SK-N-SH treated with all-trans-retinoic acid at 6 μM for 48 hours (cell line): ENCODE measurements at regions not wholly inside any gene's neighbourhood (a gene's known extent, or its start where the extent isn't known, plus 50 kb on each side); places are given as distances from the start of the nearest gene placed in this dataset.

ENCODE experiments used
- ATAC-seq: fragments of 200-7000 bp; cut with Tn5 transposase; 3 replicates; pipeline ENCODE4 v1.9.1; 2020; ENCODE audit warnings: mild to moderate bottlenecking, moderate library complexity
- ARNTL ChIP-seq: fragments of 450-650 bp; formaldehyde crosslinking; IDR thresholded peaks from 2 replicates; pipeline ENCODE4 v1.5.0; 2020; ENCODE audit warnings: low read depth, mild to moderate bottlenecking, moderate library complexity, borderline replicate concordance
- BACH2 ChIP-seq: fragments of 250-450 bp; sonication (Bioruptor Pico); IDR thresholded peaks from 2 replicates; pipeline ENCODE4 v1.9.0; 2021; ENCODE audit warnings: mild to moderate bottlenecking, borderline replicate concordance
- CSDC2 ChIP-seq: fragments of 250-450 bp; sonication (Bioruptor Pico); IDR thresholded peaks from 2 replicates; pipeline ENCODE4 v1.5.0; 2020; ENCODE audit warnings: mild to moderate bottlenecking, moderate library complexity
- ESRRG ChIP-seq: fragments of 250-450 bp; sonication (Bioruptor Pico); IDR thresholded peaks from 2 replicates; pipeline ENCODE4 v1.6.1; 2021; ENCODE audit warnings: mild to moderate bottlenecking
- GLIS3 ChIP-seq: fragments of 250-450 bp; sonication (Bioruptor Pico); IDR thresholded peaks from 2 replicates; pipeline ENCODE4 v1.5.0; 2020; ENCODE audit warnings: mild to moderate bottlenecking, moderate library complexity
- ISL1 ChIP-seq: fragments of 250-450 bp; sonication (Bioruptor Pico); IDR thresholded peaks from 2 replicates; pipeline ENCODE4 v2.1.2; 2022; ENCODE audit warnings: mild to moderate bottlenecking, moderate library complexity
- OSR1 ChIP-seq: fragments of 250-450 bp; sonication (Bioruptor Pico); IDR thresholded peaks from 2 replicates; pipeline ENCODE4 v1.8.0; 2022; ENCODE audit warnings: moderate library complexity, mild to moderate bottlenecking, inconsistent platforms
- RARB ChIP-seq: fragments of 250-450 bp; sonication (Bioruptor Pico); IDR thresholded peaks from 2 replicates; pipeline ENCODE4 v1.8.0; 2021; ENCODE audit warnings: mild to moderate bottlenecking, moderate library complexity
- SNAI2 ChIP-seq: fragments of 250-450 bp; sonication (Bioruptor Pico); IDR thresholded peaks from 2 replicates; pipeline ENCODE4 v1.5.0; 2020; ENCODE audit warnings: mild to moderate bottlenecking, moderate library complexity
- TCF4 ChIP-seq: fragments of 250-450 bp; sonication (Bioruptor Pico); IDR thresholded peaks from 2 replicates; pipeline ENCODE4 v1.8.0; 2021; ENCODE audit warnings: mild to moderate bottlenecking, moderate library complexity, borderline replicate concordance
- TOX ChIP-seq: fragments of 250-450 bp; sonication (Bioruptor Pico); IDR thresholded peaks from 2 replicates; pipeline ENCODE4 v1.8.0; 2021; ENCODE audit warnings: mild to moderate bottlenecking, moderate library complexity, borderline replicate concordance
- ZFP3 ChIP-seq: fragments of 250-450 bp; sonication (Bioruptor Pico); IDR thresholded peaks from 2 replicates; pipeline ENCODE4 v1.5.0; 2020; ENCODE audit warnings: mild to moderate bottlenecking, moderate library complexity
- ZFP30 ChIP-seq: fragments of 450-650 bp; formaldehyde crosslinking; IDR thresholded peaks from 2 replicates; pipeline ENCODE4 v1.5.0; 2022; ENCODE audit warnings: mild to moderate bottlenecking, moderate library complexity
- ZNF565 ChIP-seq: fragments of 450-650 bp; formaldehyde crosslinking; conservative IDR thresholded peaks from 2 replicates; pipeline ENCODE4 v1.5.0; 2020; ENCODE audit warnings: low read depth, mild to moderate bottlenecking, moderate library complexity
- ZNF8 ChIP-seq: fragments of 450-650 bp; formaldehyde crosslinking; IDR thresholded peaks from 2 replicates; pipeline ENCODE4 v1.5.0; 2020; ENCODE audit warnings: mild to moderate bottlenecking, moderate library complexity
- TF ChIP-seq, protein P1 (sequence below): fragments of 250-450 bp; sonication (Bioruptor Pico); IDR thresholded peaks from 2 replicates; pipeline ENCODE4 v1.8.0; 2021; ENCODE audit warnings: low read depth, mild to moderate bottlenecking, moderate library complexity, borderline replicate concordance
- TF ChIP-seq, protein P2 (sequence below): fragments of 250-450 bp; sonication (Bioruptor Pico); IDR thresholded peaks from 2 replicates; pipeline ENCODE4 v1.5.1; 2021; ENCODE audit warnings: mild to moderate bottlenecking, moderate library complexity
- TF ChIP-seq, protein P3 (sequence below): fragments of 250-450 bp; sonication (Bioruptor Pico); IDR thresholded peaks from 2 replicates; pipeline ENCODE4 v1.8.0; 2020; ENCODE audit warnings: mild to moderate bottlenecking, moderate library complexity, borderline replicate concordance
- TF ChIP-seq, protein P4 (sequence below): fragments of 250-450 bp; sonication (Bioruptor Pico); IDR thresholded peaks from 2 replicates; pipeline ENCODE4 v1.5.1; 2020; ENCODE audit warnings: low read depth, mild to moderate bottlenecking, moderate library complexity
- TF ChIP-seq, protein P5 (sequence below): fragments of 250-450 bp; sonication (Bioruptor Pico); IDR thresholded peaks from 2 replicates; pipeline ENCODE4 v1.5.0; 2020; ENCODE audit warnings: mild to moderate bottlenecking, moderate library complexity

DNA sequence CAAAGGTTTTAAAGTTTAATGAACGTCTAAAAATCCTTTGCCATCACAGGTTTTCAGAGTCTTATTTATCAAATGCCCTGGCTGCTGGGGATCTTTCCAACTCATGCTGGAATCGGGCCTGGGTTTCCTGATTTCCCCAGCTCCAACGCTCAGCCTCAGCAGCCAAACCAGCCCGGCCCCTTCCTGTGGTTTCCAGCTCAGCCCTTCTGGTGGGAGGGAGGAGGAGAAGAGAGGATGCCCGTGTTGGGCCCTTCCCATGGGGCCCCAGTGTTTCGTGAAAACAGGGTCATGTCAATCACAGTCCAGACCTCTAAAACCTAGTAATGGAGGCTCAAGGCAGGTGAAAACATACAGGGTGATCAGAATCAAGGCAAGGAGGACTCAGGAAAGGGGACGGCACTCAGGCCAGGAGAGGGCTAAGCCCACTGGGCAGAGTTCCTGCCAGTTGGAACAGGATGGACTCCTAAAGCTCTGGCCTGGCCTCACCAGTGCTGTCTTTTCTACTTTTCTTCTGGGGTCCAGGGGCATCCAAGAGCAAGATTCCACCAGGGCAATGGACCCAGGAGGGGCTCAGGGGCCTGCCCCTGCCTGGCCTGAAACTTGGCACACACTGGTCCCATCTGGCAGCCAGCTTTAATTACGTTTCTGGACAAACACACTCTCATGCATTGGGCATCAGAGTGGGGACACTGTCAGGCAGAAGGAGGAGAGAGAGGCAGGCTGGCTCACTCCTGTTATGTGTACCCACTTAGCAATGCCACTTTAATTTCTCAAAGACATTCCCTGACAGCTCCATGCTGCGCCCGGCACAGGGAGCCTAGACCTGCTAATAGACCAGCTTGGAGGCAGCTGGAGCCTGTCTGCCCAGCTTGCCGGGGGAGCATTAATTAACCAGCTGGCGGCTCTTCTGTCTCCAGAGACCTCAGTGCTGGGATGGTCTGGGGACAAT, 194.6 kb downstream of the FAM43A start:
- peak; percentile 48; the same call in 2 of the 3 replicates for ATAC-seq
- peak; percentile 57; the same call in 1 of the 2 replicates for TF ChIP-seq TCF4
- TF ChIP-seq ZNF565 (CRISPR knock-in tag): no peak

DNA sequence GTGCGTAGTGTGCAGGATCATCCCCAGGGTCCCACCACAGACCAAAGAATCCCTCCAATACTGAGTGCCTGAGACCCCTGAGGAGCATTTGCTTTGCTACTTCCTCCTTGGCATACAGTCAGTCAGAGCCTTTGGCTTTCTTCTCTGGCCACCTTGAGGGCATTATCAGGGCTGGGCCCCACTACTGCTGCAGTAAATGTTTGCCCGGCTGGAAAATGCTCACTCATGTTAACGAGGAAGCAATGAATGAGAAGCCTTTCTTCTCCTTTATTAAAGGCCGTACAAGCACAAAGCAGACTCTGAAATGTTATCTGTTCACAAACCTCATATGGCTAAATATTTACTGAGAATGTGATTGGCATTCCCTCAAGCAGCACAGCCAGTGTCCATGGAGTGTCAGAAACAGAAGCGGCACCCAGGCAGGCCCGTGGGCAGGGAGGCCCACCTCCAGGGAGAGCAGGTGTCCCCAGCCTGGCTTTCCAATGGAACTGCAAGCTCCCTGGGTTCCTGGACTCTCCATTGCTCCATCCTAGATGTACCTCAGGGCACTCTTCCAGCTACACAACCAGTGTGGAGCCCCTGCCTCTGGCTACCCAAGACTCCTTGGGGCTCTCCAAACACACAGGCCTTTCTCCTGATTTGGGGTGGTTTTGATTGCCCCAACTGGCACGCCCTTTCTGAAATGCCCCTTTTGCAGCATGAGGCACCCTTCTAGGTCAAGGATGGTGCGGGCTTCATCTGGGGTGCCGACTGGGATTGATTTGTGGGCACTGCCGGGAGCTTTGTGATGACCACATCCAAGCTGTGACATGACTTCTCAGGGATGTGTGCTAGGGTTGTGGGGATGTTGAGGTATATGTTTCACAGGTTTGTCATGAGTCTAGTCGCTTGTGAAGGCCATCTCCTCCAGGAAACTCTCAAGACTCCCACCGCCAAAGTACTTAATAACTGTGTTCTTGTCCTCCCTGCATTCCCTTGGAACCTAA, 195.6 kb downstream of the FAM43A start:
- TF ChIP-seq ZNF565 (CRISPR knock-in tag) (no peak), OSR1 (CRISPR knock-in tag) (no peak), ZFP30 (CRISPR knock-in tag) (no peak), ZFP3 (CRISPR knock-in tag) (no peak), ESRRG (CRISPR knock-in tag) (no peak), RARB (CRISPR knock-in tag) (no peak), ZNF8 (CRISPR knock-in tag) (no peak), ISL1 (CRISPR knock-in tag) (no peak)
- TF ChIP-seq, protein P1, sequence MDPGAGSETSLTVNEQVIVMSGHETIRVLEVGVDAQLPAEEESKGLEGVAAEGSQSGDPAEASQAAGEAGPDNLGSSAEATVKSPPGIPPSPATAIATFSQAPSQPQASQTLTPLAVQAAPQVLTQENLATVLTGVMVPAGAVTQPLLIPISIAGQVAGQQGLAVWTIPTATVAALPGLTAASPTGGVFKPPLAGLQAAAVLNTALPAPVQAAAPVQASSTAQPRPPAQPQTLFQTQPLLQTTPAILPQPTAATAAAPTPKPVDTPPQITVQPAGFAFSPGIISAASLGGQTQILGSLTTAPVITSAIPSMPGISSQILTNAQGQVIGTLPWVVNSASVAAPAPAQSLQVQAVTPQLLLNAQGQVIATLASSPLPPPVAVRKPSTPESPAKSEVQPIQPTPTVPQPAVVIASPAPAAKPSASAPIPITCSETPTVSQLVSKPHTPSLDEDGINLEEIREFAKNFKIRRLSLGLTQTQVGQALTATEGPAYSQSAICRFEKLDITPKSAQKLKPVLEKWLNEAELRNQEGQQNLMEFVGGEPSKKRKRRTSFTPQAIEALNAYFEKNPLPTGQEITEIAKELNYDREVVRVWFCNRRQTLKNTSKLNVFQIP (CRISPR knock-in tag): no peak
- TF ChIP-seq, protein P2, sequence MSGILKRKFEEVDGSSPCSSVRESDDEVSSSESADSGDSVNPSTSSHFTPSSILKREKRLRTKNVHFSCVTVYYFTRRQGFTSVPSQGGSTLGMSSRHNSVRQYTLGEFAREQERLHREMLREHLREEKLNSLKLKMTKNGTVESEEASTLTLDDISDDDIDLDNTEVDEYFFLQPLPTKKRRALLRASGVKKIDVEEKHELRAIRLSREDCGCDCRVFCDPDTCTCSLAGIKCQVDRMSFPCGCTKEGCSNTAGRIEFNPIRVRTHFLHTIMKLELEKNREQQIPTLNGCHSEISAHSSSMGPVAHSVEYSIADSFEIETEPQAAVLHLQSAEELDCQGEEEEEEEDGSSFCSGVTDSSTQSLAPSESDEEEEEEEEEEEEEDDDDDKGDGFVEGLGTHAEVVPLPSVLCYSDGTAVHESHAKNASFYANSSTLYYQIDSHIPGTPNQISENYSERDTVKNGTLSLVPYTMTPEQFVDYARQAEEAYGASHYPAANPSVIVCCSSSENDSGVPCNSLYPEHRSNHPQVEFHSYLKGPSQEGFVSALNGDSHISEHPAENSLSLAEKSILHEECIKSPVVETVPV (CRISPR knock-in tag): no peak
- no peak for ATAC-seq

DNA sequence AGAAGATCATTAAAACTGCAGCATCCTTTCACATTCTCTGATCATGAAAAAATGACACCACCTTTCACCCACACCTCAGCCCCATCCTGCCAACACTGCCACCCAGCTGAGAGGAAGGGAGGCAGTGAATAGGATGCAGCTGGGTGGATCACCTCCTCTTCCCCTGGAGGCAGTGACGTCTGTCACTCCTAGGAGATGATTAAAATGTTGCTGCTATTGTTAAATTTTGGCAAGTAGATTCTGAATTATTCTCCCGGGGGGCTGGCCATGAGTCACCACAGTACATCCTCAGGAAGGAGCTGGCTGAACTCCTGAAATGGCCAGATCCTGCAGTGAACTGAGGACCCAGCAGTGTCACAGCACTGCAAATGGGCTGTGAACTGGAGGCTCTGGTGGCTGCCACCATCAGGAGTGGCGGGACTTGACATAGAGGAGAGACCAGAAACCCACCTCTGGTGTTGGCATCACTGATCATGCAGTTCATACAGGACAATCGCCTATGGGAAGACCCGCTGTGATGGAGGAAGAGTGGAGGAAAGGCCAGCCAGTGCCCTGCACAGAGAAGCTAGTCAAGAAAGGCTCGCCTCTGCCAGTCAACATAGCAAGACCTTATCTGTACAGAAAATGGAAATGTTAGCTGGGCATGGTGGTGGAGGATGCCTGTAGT, 199.1 kb downstream of the FAM43A start:
- ATAC-seq: no peak
- TF ChIP-seq TCF4 (no peak), SNAI2 (CRISPR knock-in tag) (no peak), TOX (CRISPR knock-in tag) (no peak), ARNTL (CRISPR knock-in tag) (no peak), ZFP30 (CRISPR knock-in tag) (no peak), ZNF565 (CRISPR knock-in tag) (no peak), GLIS3 (CRISPR knock-in tag) (no peak)

DNA sequence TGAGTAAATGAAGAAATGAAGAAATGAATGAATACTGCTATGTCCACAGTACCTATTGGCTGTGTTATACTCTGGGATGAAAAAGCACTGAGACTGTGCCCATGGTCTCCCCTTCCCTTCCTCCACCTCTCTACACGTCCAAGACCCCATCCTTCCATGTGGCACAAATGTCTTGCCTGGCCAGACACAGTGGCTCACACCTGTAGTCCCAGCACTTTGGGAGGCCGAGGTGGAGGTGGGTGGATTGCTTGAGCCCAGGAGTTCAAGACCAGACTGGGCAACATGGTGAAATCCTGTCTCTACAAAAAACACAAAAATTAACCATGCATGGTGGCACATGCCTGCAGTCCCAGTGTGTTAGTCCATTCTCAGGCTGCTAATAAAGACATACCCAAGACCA, 200.1 kb downstream of the FAM43A start:
- ATAC-seq: no peak
- TF ChIP-seq SNAI2 (CRISPR knock-in tag) (no peak), TOX (CRISPR knock-in tag) (no peak), CSDC2 (no peak), ISL1 (CRISPR knock-in tag) (no peak), ZFP30 (CRISPR knock-in tag) (no peak), ESRRG (CRISPR knock-in tag) (no peak), TCF4 (no peak), ZNF8 (CRISPR knock-in tag) (no peak), ARNTL (CRISPR knock-in tag) (no peak), OSR1 (CRISPR knock-in tag) (no peak), BACH2 (CRISPR knock-in tag) (no peak)
- TF ChIP-seq, protein P3, sequence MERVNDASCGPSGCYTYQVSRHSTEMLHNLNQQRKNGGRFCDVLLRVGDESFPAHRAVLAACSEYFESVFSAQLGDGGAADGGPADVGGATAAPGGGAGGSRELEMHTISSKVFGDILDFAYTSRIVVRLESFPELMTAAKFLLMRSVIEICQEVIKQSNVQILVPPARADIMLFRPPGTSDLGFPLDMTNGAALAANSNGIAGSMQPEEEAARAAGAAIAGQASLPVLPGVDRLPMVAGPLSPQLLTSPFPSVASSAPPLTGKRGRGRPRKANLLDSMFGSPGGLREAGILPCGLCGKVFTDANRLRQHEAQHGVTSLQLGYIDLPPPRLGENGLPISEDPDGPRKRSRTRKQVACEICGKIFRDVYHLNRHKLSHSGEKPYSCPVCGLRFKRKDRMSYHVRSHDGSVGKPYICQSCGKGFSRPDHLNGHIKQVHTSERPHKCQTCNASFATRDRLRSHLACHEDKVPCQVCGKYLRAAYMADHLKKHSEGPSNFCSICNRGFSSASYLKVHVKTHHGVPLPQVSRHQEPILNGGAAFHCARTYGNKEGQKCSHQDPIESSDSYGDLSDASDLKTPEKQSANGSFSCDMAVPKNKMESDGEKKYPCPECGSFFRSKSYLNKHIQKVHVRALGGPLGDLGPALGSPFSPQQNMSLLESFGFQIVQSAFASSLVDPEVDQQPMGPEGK (CRISPR knock-in tag): no peak
- TF ChIP-seq, protein P1 (CRISPR knock-in tag): no peak
- TF ChIP-seq, protein P4, sequence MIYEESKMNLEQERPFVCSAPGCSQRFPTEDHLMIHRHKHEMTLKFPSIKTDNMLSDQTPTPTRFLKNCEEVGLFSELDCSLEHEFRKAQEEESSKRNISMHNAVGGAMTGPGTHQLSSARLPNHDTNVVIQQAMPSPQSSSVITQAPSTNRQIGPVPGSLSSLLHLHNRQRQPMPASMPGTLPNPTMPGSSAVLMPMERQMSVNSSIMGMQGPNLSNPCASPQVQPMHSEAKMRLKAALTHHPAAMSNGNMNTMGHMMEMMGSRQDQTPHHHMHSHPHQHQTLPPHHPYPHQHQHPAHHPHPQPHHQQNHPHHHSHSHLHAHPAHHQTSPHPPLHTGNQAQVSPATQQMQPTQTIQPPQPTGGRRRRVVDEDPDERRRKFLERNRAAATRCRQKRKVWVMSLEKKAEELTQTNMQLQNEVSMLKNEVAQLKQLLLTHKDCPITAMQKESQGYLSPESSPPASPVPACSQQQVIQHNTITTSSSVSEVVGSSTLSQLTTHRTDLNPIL (CRISPR knock-in tag): no peak
- TF ChIP-seq, protein P5, sequence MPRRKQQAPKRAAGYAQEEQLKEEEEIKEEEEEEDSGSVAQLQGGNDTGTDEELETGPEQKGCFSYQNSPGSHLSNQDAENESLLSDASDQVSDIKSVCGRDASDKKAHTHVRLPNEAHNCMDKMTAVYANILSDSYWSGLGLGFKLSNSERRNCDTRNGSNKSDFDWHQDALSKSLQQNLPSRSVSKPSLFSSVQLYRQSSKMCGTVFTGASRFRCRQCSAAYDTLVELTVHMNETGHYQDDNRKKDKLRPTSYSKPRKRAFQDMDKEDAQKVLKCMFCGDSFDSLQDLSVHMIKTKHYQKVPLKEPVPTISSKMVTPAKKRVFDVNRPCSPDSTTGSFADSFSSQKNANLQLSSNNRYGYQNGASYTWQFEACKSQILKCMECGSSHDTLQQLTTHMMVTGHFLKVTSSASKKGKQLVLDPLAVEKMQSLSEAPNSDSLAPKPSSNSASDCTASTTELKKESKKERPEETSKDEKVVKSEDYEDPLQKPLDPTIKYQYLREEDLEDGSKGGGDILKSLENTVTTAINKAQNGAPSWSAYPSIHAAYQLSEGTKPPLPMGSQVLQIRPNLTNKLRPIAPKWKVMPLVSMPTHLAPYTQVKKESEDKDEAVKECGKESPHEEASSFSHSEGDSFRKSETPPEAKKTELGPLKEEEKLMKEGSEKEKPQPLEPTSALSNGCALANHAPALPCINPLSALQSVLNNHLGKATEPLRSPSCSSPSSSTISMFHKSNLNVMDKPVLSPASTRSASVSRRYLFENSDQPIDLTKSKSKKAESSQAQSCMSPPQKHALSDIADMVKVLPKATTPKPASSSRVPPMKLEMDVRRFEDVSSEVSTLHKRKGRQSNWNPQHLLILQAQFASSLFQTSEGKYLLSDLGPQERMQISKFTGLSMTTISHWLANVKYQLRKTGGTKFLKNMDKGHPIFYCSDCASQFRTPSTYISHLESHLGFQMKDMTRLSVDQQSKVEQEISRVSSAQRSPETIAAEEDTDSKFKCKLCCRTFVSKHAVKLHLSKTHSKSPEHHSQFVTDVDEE (CRISPR knock-in tag): no peak
